ENCODE measurements at regions not wholly inside any gene's neighbourhood (a gene's known extent, or its start where the extent isn't known, plus 50 kb on each side); places are given as distances from the start of the nearest gene placed in this dataset.
"Not testable (repeated sequence)": the region's sequence is repeated elsewhere in the genome, so short reads cannot be mapped to it uniquely, and the experiment has no call there.

DNA sequence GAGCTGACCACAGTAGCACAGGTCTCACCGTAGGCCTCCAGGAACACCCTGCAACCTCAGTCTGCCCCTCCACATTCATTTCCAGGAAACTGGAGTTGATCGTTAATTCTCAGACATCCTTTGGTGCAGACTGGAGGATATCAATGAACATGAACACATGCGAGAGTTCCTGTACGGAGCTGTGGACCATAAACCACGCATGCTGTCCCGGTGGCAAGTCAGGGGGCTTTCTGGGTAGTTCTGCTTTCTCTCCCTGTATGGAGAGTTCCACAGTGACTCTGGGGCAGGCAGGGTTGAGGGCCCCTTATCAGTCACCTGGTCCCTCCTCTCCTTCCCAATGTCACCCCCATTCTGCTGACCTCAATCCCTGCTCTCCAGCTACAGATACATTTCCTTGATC is 55.5 kb upstream of the URI1 start:
- H4K20me1 ChIP-seq (ENCODE audit: insufficient read depth, low read length): no peaks in the 10 kb centered on the region
- Mint-ChIP-seq H3K27me3 (ENCODE audit: low read depth in 3 of 3) (peaks cover 1 to 5% (median 1%) of the 10 kb centered on the region in 3 donors), H3K27ac (no peak overlapping the region), H3K4me3 (no peak overlapping the region), H3K4me1 (peaks cover 12% of the 10 kb centered on the region), H3K9me3 (peaks cover 0 to 2% (median 0%) of the 10 kb centered on the region in 7 donors), H3K36me3 (no peaks in the 10 kb centered on the region)
- WGBS (ENCODE audit: insufficient coverage): 8% methylated on average over 6 of the region's 6 CpGs
- peaks cover 6 to 8% of the 10 kb centered on the region in 2 donors for H3K4me1 ChIP-seq (ENCODE audit: control insufficient read depth in 1 of 2, insufficient read depth in 2 of 2, low read length in 2 of 2)
- no peak overlapping the region for H3K9ac ChIP-seq (ENCODE audit: insufficient read depth, low read length, poor library complexity, severe bottlenecking)
- no peaks in the 10 kb centered on the region for H3K36me3 ChIP-seq (replicated peaks in 1 of 2; ENCODE audit: control insufficient read depth in 1 of 2, insufficient read depth in 2 of 2, low read length in 2 of 2)
- H3K27me3 ChIP-seq (ENCODE audit: control insufficient read depth in 2 of 2, insufficient read depth in 2 of 2, low read length in 2 of 2): no peaks in the 10 kb centered on the region
- no peak overlapping the region for H3K4me3 ChIP-seq (replicated peaks in 1 of 3; ENCODE audit: low read depth in 2 of 3, low read length in 3 of 3)
- H3K27ac ChIP-seq (ENCODE audit: low read depth in 1 of 2, low read length in 2 of 2): no peak overlapping the region
- no peaks in the 10 kb centered on the region for H3K79me2 ChIP-seq (ENCODE audit: insufficient read depth, low read length)
- intact Hi-C loops (cut with micrococcal nuclease): no loop called here
- H3K9me3 ChIP-seq (replicated peaks in 1 of 2; ENCODE audit: control insufficient read depth in 1 of 2, insufficient read depth in 1 of 2, low read length in 2 of 2): no peaks in the 10 kb centered on the region
- TF ChIP-seq CTCF (IDR thresholded peaks at IDR 0.05): no peak
- H2AFZ ChIP-seq (ENCODE audit: insufficient read depth, low read depth, low read length, poor library complexity, severe bottlenecking): no peak overlapping the region
- H3K4me2 ChIP-seq (replicated peaks; ENCODE audit: extremely low read depth, low read length, poor library complexity, severe bottlenecking): no peak overlapping the region
- DNase-seq: no peak

DNA sequence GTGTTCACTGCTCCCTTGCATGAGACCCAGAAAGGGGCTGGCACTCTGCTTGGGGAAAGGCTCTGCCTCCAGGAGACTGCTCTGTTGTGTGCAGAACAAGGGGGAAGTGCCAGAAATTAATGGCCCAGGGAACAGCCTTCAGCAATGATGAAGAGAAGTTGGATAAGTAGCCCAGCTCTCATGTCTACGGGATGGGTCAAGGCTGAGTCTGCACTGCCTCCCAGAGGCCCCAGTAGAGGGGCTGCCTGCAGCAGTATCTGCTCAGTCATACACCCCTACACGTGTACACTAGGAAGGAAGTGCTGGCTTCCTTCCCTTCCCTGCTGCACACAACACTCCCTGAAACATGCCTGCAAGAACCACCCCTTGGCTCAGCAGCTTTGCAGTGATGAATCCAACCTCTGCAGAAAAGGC is 54.6 kb upstream of the URI1 start:
- no peak overlapping the region for H3K4me3 Mint-ChIP-seq
- H3K27ac ChIP-seq (ENCODE audit: low read depth in 1 of 2, low read length in 2 of 2): no peak overlapping the region
- H2AFZ ChIP-seq (ENCODE audit: insufficient read depth, low read depth, low read length, poor library complexity, severe bottlenecking): peak overlapping the region; percentile 15
- H3K4me2 ChIP-seq (replicated peaks; ENCODE audit: extremely low read depth, low read length, poor library complexity, severe bottlenecking): no peak overlapping the region
- H3K36me3 Mint-ChIP-seq: no peaks in the 10 kb centered on the region
- no peaks in the 10 kb centered on the region for H3K79me2 ChIP-seq (ENCODE audit: insufficient read depth, low read length)
- H3K4me1 Mint-ChIP-seq: peaks cover 12% of the 10 kb centered on the region
- H3K36me3 ChIP-seq (replicated peaks in 1 of 2; ENCODE audit: control insufficient read depth in 1 of 2, insufficient read depth in 2 of 2, low read length in 2 of 2): no peaks in the 10 kb centered on the region
- DNase-seq: peak in 1 of 3 donors; percentile 16
- intact Hi-C loops (cut with micrococcal nuclease): no loop called here
- H3K9me3 Mint-ChIP-seq: peaks cover 0 to 2% (median 0%) of the 10 kb centered on the region in 7 donors
- H3K4me3 ChIP-seq (replicated peaks in 1 of 3; ENCODE audit: low read depth in 2 of 3, low read length in 3 of 3): no peak overlapping the region
- H3K27me3 ChIP-seq (ENCODE audit: control insufficient read depth in 2 of 2, insufficient read depth in 2 of 2, low read length in 2 of 2): no peaks in the 10 kb centered on the region
- no peaks in the 10 kb centered on the region for H3K9me3 ChIP-seq (replicated peaks in 1 of 2; ENCODE audit: control insufficient read depth in 1 of 2, insufficient read depth in 1 of 2, low read length in 2 of 2)
- no peak for TF ChIP-seq CTCF (IDR thresholded peaks at IDR 0.05)
- no peaks in the 10 kb centered on the region for H4K20me1 ChIP-seq (ENCODE audit: insufficient read depth, low read length)
- 0% methylated on average over 1 of the region's 2 CpGs for WGBS (ENCODE audit: insufficient coverage)
- no peak overlapping the region for H3K9ac ChIP-seq (ENCODE audit: insufficient read depth, low read length, poor library complexity, severe bottlenecking)
- H3K27me3 Mint-ChIP-seq (ENCODE audit: low read depth in 3 of 3): peaks cover 1 to 5% (median 1%) of the 10 kb centered on the region in 3 donors
- peaks cover 6 to 8% of the 10 kb centered on the region in 2 donors for H3K4me1 ChIP-seq (ENCODE audit: control insufficient read depth in 1 of 2, insufficient read depth in 2 of 2, low read length in 2 of 2)
- H3K27ac Mint-ChIP-seq: no peak overlapping the region

GRCh38 chr19:29888047-29888446 is 54.0 kb upstream of the URI1 start:
- H3K36me3 ChIP-seq (replicated peaks in 1 of 2; ENCODE audit: control insufficient read depth in 1 of 2, insufficient read depth in 2 of 2, low read length in 2 of 2); H3K36me3 Mint-ChIP-seq; H3K27me3 Mint-ChIP-seq (ENCODE audit: low read depth in 3 of 3); H4K20me1 ChIP-seq (ENCODE audit: insufficient read depth, low read length); H3K9me3 Mint-ChIP-seq; H3K9me3 ChIP-seq (replicated peaks in 1 of 2; ENCODE audit: control insufficient read depth in 1 of 2, insufficient read depth in 1 of 2, low read length in 2 of 2); H3K4me3 ChIP-seq (replicated peaks in 1 of 3; ENCODE audit: low read depth in 2 of 3, low read length in 3 of 3); H3K4me2 ChIP-seq (replicated peaks; ENCODE audit: extremely low read depth, low read length, poor library complexity, severe bottlenecking); intact Hi-C loops (cut with micrococcal nuclease); H3K27ac ChIP-seq (ENCODE audit: low read depth in 1 of 2, low read length in 2 of 2); H3K27ac Mint-ChIP-seq; H3K4me1 ChIP-seq (ENCODE audit: control insufficient read depth in 1 of 2, insufficient read depth in 2 of 2, low read length in 2 of 2); DNase-seq; H3K4me3 Mint-ChIP-seq; H3K9ac ChIP-seq (ENCODE audit: insufficient read depth, low read length, poor library complexity, severe bottlenecking); H3K27me3 ChIP-seq (ENCODE audit: control insufficient read depth in 2 of 2, insufficient read depth in 2 of 2, low read length in 2 of 2); H3K79me2 ChIP-seq (ENCODE audit: insufficient read depth, low read length): not testable (repeated sequence)
- no CpG with 5 or more reads among the region's 3 CpGs for WGBS (ENCODE audit: insufficient coverage)
- peak overlapping the region; percentile 15 for H2AFZ ChIP-seq (ENCODE audit: insufficient read depth, low read depth, low read length, poor library complexity, severe bottlenecking)
- H3K4me1 Mint-ChIP-seq: peaks cover 12% of the 10 kb centered on the region

Measured in CD14-positive monocyte (primary cell).